ENCODE measurements at regions not wholly inside any gene's neighbourhood (a gene's known extent, or its start where the extent isn't known, plus 50 kb on each side); places are given as distances from the start of the nearest gene placed in this dataset.

- Histone ChIP-seq H3K79me2 (ENCODE audit: control insufficient read depth, insufficient read depth, low read length) (no peaks in the 10 kb centered on the region), H3K27me3 (ENCODE audit: control insufficient read depth in 2 of 2, insufficient read depth in 2 of 2, low read length in 2 of 2) (no peaks in the 10 kb centered on the region), H3K4me3 (replicated peaks in 1 of 3; ENCODE audit: insufficient read depth in 1 of 3, low read depth in 1 of 3, low read length in 3 of 3) (no peak overlapping the region), H3K9me1 (replicated peaks; ENCODE audit: control insufficient read depth, extremely low read depth, insufficient read depth, low read length) (no peaks in the 10 kb centered on the region), H4K20me1 (replicated peaks; ENCODE audit: control insufficient read depth, extremely low read depth, insufficient read depth, low read length) (no peaks in the 10 kb centered on the region), H3K9me3 (replicated peaks; ENCODE audit: control insufficient read depth, insufficient read depth, low read length) (no peaks in the 10 kb centered on the region), H3K9ac (replicated peaks; ENCODE audit: extremely low read depth, insufficient read depth, low read length) (no peak overlapping the region), H3K4me2 (ENCODE audit: insufficient read depth, low read length) (no peak overlapping the region), H2AFZ (ENCODE audit: low read depth, low read length) (no peak overlapping the region), H3K36me3 (ENCODE audit: control insufficient read depth in 2 of 2, extremely low read depth in 1 of 2, insufficient read depth in 2 of 2, low read length in 2 of 2) (no peaks in the 10 kb centered on the region), H3K27ac (ENCODE audit: insufficient read depth, low read depth, low read length) (no peak overlapping the region), H3K4me1 (ENCODE audit: control insufficient read depth, extremely low read depth, insufficient read depth, low read length) (no peaks in the 10 kb centered on the region)
- POLR2A ChIA-PET: no interaction called here
- FAIRE-seq (no peak), DNase-seq (ENCODE audit: low read depth, low spot score) (no peak)
- BruUV-seq (replicated peaks): no TSS peak
- CTCF ChIA-PET: no interaction called here
- TF ChIP-seq POLR2A (IDR thresholded peaks at IDR 0.05; ENCODE audit: low read depth, low read length): no peak
- no peak for TF ChIP-seq CTCF (IDR thresholded peaks at IDR 0.05; ENCODE audit: extremely low read depth in 1 of 2, insufficient read depth in 1 of 2, low read depth in 1 of 2, low read length in 2 of 2)
- no peak for TF ChIP-seq GATA2 (IDR thresholded peaks at IDR 0.05; ENCODE audit: insufficient read depth, insufficient read length, low read depth, low read length)
- TF ChIP-seq EZH2 (IDR thresholded peaks at IDR 0.05; ENCODE audit: borderline replicate concordance, low read depth, low read length, severe bottlenecking): no peak
- TF ChIP-seq FOS (IDR thresholded peaks at IDR 0.05; ENCODE audit: borderline replicate concordance, insufficient read depth, low read length): no peak
- intact Hi-C loops (cut with micrococcal nuclease) (no loop called here), dilution Hi-C loops (cut with MboI; ENCODE audit: extremely low pct_ligation_motif_present, low sequenced_read_pairs) (no loop called here)
Measured at GRCh38 chr5:164713682-164714081, 1208.3 kb downstream of the MAT2B start.

GRCh38 chr5:164721116-164721515 is 1215.7 kb downstream of the MAT2B start:
- intact Hi-C loops (cut with micrococcal nuclease) (no loop called here), dilution Hi-C loops (cut with MboI; ENCODE audit: extremely low pct_ligation_motif_present, low sequenced_read_pairs) (no loop called here)
- Histone ChIP-seq H3K9ac (replicated peaks; ENCODE audit: extremely low read depth, insufficient read depth, low read length) (no peak overlapping the region), H3K9me3 (replicated peaks; ENCODE audit: control insufficient read depth, insufficient read depth, low read length) (no peaks in the 10 kb centered on the region), H3K36me3 (ENCODE audit: control insufficient read depth in 2 of 2, extremely low read depth in 1 of 2, insufficient read depth in 2 of 2, low read length in 2 of 2) (no peaks in the 10 kb centered on the region), H3K4me1 (ENCODE audit: control insufficient read depth, extremely low read depth, insufficient read depth, low read length) (no peaks in the 10 kb centered on the region), H3K4me2 (ENCODE audit: insufficient read depth, low read length) (no peak overlapping the region), H2AFZ (ENCODE audit: low read depth, low read length) (no peak overlapping the region), H3K27me3 (ENCODE audit: control insufficient read depth in 2 of 2, insufficient read depth in 2 of 2, low read length in 2 of 2) (no peaks in the 10 kb centered on the region), H4K20me1 (replicated peaks; ENCODE audit: control insufficient read depth, extremely low read depth, insufficient read depth, low read length) (no peaks in the 10 kb centered on the region), H3K79me2 (ENCODE audit: control insufficient read depth, insufficient read depth, low read length) (no peaks in the 10 kb centered on the region), H3K27ac (ENCODE audit: insufficient read depth, low read depth, low read length) (no peak overlapping the region), H3K9me1 (replicated peaks; ENCODE audit: control insufficient read depth, extremely low read depth, insufficient read depth, low read length) (no peaks in the 10 kb centered on the region), H3K4me3 (replicated peaks in 1 of 3; ENCODE audit: insufficient read depth in 1 of 3, low read depth in 1 of 3, low read length in 3 of 3) (no peak overlapping the region)
- TF ChIP-seq POLR2AphosphoS5 (IDR thresholded peaks at IDR 0.05; ENCODE audit: insufficient read depth, low read depth, low read length) (no peak), MYC (IDR thresholded peaks at IDR 0.05; ENCODE audit: low read depth, low read length) (no peak)
- ChIA-PET POLR2A (no interaction called here), CTCF (no interaction called here)
- no peak for FAIRE-seq
- BruUV-seq (replicated peaks): no TSS peak
- no peak for DNase-seq (ENCODE audit: low read depth, low spot score)

Measured in endothelial cell of umbilical vein (primary cell).